HEK293 (cell line): ENCODE measurements at regions not wholly inside any gene's neighbourhood (a gene's known extent, or its start where the extent isn't known, plus 50 kb on each side); places are given as distances from the start of the nearest gene placed in this dataset.

Source experiments
- CTCF ChIA-PET: fragments of 350-600 bp; formaldehyde crosslinking; extraction: SDS; loops from one replicate; lab custom pipeline; 2021; ENCODE audit warnings: antibody characterized with exemption; lab: Yijun Ruan, JAX
- POLR2A ChIA-PET: fragments of 300-600 bp; formaldehyde crosslinking; extraction: SDS; loops from one replicate; lab custom pipeline; 2020; ENCODE audit warnings: antibody characterized with exemption, inconsistent platforms; lab: Yijun Ruan, JAX
- H3K27ac ChIP-seq: fragments of 200-500 bp; sonication (Bioruptor generic); 2 replicates; pipeline ENCODE4 v1.5.1; 2014; ENCODE audit warnings: low read depth, low read length, control low read depth, inconsistent platforms; ENCODE audit errors: extremely low read depth
- H3K36me3 ChIP-seq, 2 experiments: fragments of 200-500 bp in 1 of 2; sonication (Bioruptor generic) in 1 of 2; 1 replicate in 1 of 2; 2 replicates in 1 of 2; pipeline ENCODE4 v1.5.1; 2014 to 2017; ENCODE audit warnings: inconsistent platforms in 2 of 2, low read length in 2 of 2; ENCODE audit not compliant: control insufficient read depth in 2 of 2, insufficient read depth in 1 of 2
- H3K4me1 ChIP-seq: fragments of 200-500 bp; sonication (Bioruptor generic); 2 replicates; pipeline ENCODE4 v1.5.1; 2014; ENCODE audit warnings: mild to moderate bottlenecking, low read length, inconsistent platforms; ENCODE audit not compliant: control insufficient read depth, insufficient read depth
- H3K4me3 ChIP-seq: 2 replicates; pipeline ENCODE4 v1.5.1; 2011; ENCODE audit warnings: low read depth, mild to moderate bottlenecking, control low read depth, low read length, moderate library complexity
- H3K9me3 ChIP-seq: fragments of 200-500 bp; sonication (Bioruptor generic); 2 replicates; pipeline ENCODE4 v1.5.1; 2014; ENCODE audit warnings: low read depth, low read length, inconsistent platforms; ENCODE audit not compliant: control insufficient read depth, insufficient read depth
- HOXA7 ChIP-seq: sonication (generic); formaldehyde crosslinking; IDR thresholded peaks from 2 replicates; pipeline ENCODE4 v1.8.1; 2022; ENCODE audit warnings: missing genetic modification reagents, borderline replicate concordance
- KLF9 ChIP-seq: fragments of 450-650 bp; formaldehyde crosslinking; IDR thresholded peaks from 2 replicates; pipeline ENCODE4 v1.5.1; 2016; ENCODE audit warnings: missing biosample characterization, missing genetic modification characterization, low read depth
- SP3 ChIP-seq: fragments of 450-650 bp; formaldehyde crosslinking; IDR thresholded peaks from 2 replicates; pipeline ENCODE4 v1.5.1; 2016; ENCODE audit warnings: missing biosample characterization, missing genetic modification characterization
- TCF7L2 ChIP-seq: IDR thresholded peaks from 2 replicates; pipeline ENCODE4 v1.6.1; 2011; ENCODE audit warnings: low read depth, mild to moderate bottlenecking, inconsistent platforms, low read length, moderate library complexity, borderline replicate concordance
- ZBTB10 ChIP-seq: fragments of 450-650 bp; formaldehyde crosslinking; IDR thresholded peaks from 2 replicates; pipeline ENCODE4 v1.5.1; 2016; ENCODE audit warnings: missing biosample characterization, missing genetic modification characterization
- ZFP69B ChIP-seq: fragments of 450-650 bp; formaldehyde crosslinking; IDR thresholded peaks from 2 replicates; pipeline ENCODE4 v1.5.1; 2016; ENCODE audit warnings: missing biosample characterization, missing genetic modification characterization
- ZNF157 ChIP-seq: fragments of 450-650 bp; formaldehyde crosslinking; IDR thresholded peaks from 2 replicates; pipeline ENCODE4 v1.5.1; 2016; ENCODE audit warnings: missing biosample characterization, missing genetic modification characterization
- ZNF16 ChIP-seq: fragments of 450-650 bp; formaldehyde crosslinking; IDR thresholded peaks from 2 replicates; pipeline ENCODE4 v1.5.1; 2016; ENCODE audit warnings: low read depth, missing biosample characterization, missing genetic modification characterization
- ZNF184 ChIP-seq: fragments of 450-650 bp; IDR thresholded peaks from 2 replicates; pipeline ENCODE4 v1.5.1; 2018; ENCODE audit warnings: missing biosample characterization, mild to moderate bottlenecking, missing genetic modification characterization
- ZNF19 ChIP-seq: fragments of 450-650 bp; formaldehyde crosslinking; IDR thresholded peaks from 2 replicates; pipeline ENCODE4; 2016; ENCODE audit warnings: missing biosample characterization, missing genetic modification characterization, low read depth
- ZNF302 ChIP-seq: fragments of 450-650 bp; formaldehyde crosslinking; IDR thresholded peaks from 2 replicates; pipeline ENCODE4 v1.5.1; 2016; ENCODE audit warnings: missing biosample characterization, missing genetic modification characterization, low read depth
- ZNF335 ChIP-seq: fragments of 450-650 bp; formaldehyde crosslinking; conservative IDR thresholded peaks from 2 replicates; pipeline ENCODE4 v1.5.1; 2016; ENCODE audit warnings: missing biosample characterization, missing genetic modification characterization
- ZNF366 ChIP-seq: fragments of 450-650 bp; formaldehyde crosslinking; conservative IDR thresholded peaks from 2 replicates; pipeline ENCODE4 v1.5.1; 2016; ENCODE audit warnings: missing biosample characterization, missing genetic modification characterization
- ZNF555 ChIP-seq: fragments of 450-650 bp; formaldehyde crosslinking; conservative IDR thresholded peaks from 2 replicates; pipeline ENCODE4 v1.5.1; 2017; ENCODE audit warnings: missing biosample characterization, mild to moderate bottlenecking, missing genetic modification characterization, inconsistent platforms
- ZNF561 ChIP-seq: fragments of 450-650 bp; IDR thresholded peaks from 2 replicates; pipeline ENCODE4 v1.5.1; 2018; ENCODE audit warnings: missing biosample characterization, missing genetic modification characterization, borderline replicate concordance
- ZNF585B ChIP-seq: fragments of 450-650 bp; formaldehyde crosslinking; IDR thresholded peaks from 2 replicates; pipeline ENCODE4 v1.5.1; 2016; ENCODE audit warnings: missing biosample characterization, missing genetic modification characterization
- ZNF596 ChIP-seq: fragments of 450-650 bp; IDR thresholded peaks from 2 replicates; pipeline ENCODE4 v1.5.0; 2018; ENCODE audit warnings: missing biosample characterization, mild to moderate bottlenecking, missing genetic modification characterization, moderate library complexity
- ZNF624 ChIP-seq: fragments of 450-650 bp; formaldehyde crosslinking; IDR thresholded peaks from 2 replicates; pipeline ENCODE4 v1.5.1; 2017; ENCODE audit warnings: missing biosample characterization, missing genetic modification characterization
- ZNF654 ChIP-seq: fragments of 450-650 bp; formaldehyde crosslinking; IDR thresholded peaks from 2 replicates; pipeline ENCODE4 v1.5.1; 2016; ENCODE audit warnings: low read depth, missing biosample characterization, missing genetic modification characterization
- ZNF658 ChIP-seq: fragments of 450-650 bp; formaldehyde crosslinking; IDR thresholded peaks from 2 replicates; pipeline ENCODE4; 2016; ENCODE audit warnings: missing biosample characterization, missing genetic modification characterization
- ZNF692 ChIP-seq: fragments of 450-650 bp; formaldehyde crosslinking; IDR thresholded peaks from 2 replicates; pipeline ENCODE4 v1.5.1; 2016; ENCODE audit warnings: missing biosample characterization, missing genetic modification characterization
- ZNF701 ChIP-seq: fragments of 450-650 bp; formaldehyde crosslinking; IDR thresholded peaks from 2 replicates; pipeline ENCODE4 v1.5.1; 2016; ENCODE audit warnings: missing biosample characterization, missing genetic modification characterization
- ZNF707 ChIP-seq: fragments of 450-650 bp; formaldehyde crosslinking; IDR thresholded peaks from 2 replicates; pipeline ENCODE4 v1.5.1; 2016; ENCODE audit warnings: missing biosample characterization, missing genetic modification characterization
- ZNF777 ChIP-seq: fragments of 450-650 bp; formaldehyde crosslinking; IDR thresholded peaks from 2 replicates; pipeline ENCODE4 v1.5.1; 2017; ENCODE audit warnings: missing biosample characterization, missing genetic modification characterization, borderline replicate concordance
- ZNF785 ChIP-seq: fragments of 450-650 bp; formaldehyde crosslinking; IDR thresholded peaks from 2 replicates; pipeline ENCODE4 v1.5.1; 2016; ENCODE audit warnings: missing biosample characterization, missing genetic modification characterization
- ZNF837 ChIP-seq: fragments of 450-650 bp; formaldehyde crosslinking; IDR thresholded peaks from 2 replicates; pipeline ENCODE4 v1.5.1; 2016; ENCODE audit warnings: missing biosample characterization, missing genetic modification characterization
- TF ChIP-seq, protein P1 (sequence below): fragments of 450-650 bp; formaldehyde crosslinking; IDR thresholded peaks from 2 replicates; pipeline ENCODE4 v1.5.1; 2016; ENCODE audit warnings: missing biosample characterization, missing genetic modification characterization
- TF ChIP-seq, protein P2 (sequence below): fragments of 450-650 bp; formaldehyde crosslinking; optimal IDR thresholded peaks from 2 replicates; pipeline ENCODE3; 2016; ENCODE audit warnings: missing biosample characterization, mild to moderate bottlenecking, missing genetic modification characterization
- TF ChIP-seq, protein P3 (sequence below): fragments of 450-650 bp; formaldehyde crosslinking; IDR thresholded peaks from 2 replicates; pipeline ENCODE4 v1.5.1; 2016; ENCODE audit warnings: missing biosample characterization, missing genetic modification characterization, low read depth

- ChIA-PET POLR2A (no interaction called here), CTCF (no interaction called here)
- H3K9me3 ChIP-seq, result no peaks in the 10 kb centered on the region
- no peak overlapping the region for H3K4me3 ChIP-seq
- no peaks in the 10 kb centered on the region for H3K36me3 ChIP-seq
- no peaks in the 10 kb centered on the region for H3K4me1 ChIP-seq
- H3K27ac ChIP-seq, result no peak overlapping the region
- TF ChIP-seq ZNF837 (tag by site-specific recombination) (no peak), ZBTB10 (tag by site-specific recombination) (no peak), ZNF785 (tag by site-specific recombination) (no peak), ZNF707 (tag by site-specific recombination) (no peak), ZNF561 (tag by site-specific recombination) (no peak), ZNF624 (tag by site-specific recombination) (no peak), ZNF555 (tag by site-specific recombination) (no peak), ZNF777 (tag by site-specific recombination) (no peak), KLF9 (tag by site-specific recombination) (no peak), HOXA7 (no peak)
- TF ChIP-seq, protein P1, sequence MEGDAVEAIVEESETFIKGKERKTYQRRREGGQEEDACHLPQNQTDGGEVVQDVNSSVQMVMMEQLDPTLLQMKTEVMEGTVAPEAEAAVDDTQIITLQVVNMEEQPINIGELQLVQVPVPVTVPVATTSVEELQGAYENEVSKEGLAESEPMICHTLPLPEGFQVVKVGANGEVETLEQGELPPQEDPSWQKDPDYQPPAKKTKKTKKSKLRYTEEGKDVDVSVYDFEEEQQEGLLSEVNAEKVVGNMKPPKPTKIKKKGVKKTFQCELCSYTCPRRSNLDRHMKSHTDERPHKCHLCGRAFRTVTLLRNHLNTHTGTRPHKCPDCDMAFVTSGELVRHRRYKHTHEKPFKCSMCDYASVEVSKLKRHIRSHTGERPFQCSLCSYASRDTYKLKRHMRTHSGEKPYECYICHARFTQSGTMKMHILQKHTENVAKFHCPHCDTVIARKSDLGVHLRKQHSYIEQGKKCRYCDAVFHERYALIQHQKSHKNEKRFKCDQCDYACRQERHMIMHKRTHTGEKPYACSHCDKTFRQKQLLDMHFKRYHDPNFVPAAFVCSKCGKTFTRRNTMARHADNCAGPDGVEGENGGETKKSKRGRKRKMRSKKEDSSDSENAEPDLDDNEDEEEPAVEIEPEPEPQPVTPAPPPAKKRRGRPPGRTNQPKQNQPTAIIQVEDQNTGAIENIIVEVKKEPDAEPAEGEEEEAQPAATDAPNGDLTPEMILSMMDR (tag by site-specific recombination), result no peak
- TF ChIP-seq, protein P2, sequence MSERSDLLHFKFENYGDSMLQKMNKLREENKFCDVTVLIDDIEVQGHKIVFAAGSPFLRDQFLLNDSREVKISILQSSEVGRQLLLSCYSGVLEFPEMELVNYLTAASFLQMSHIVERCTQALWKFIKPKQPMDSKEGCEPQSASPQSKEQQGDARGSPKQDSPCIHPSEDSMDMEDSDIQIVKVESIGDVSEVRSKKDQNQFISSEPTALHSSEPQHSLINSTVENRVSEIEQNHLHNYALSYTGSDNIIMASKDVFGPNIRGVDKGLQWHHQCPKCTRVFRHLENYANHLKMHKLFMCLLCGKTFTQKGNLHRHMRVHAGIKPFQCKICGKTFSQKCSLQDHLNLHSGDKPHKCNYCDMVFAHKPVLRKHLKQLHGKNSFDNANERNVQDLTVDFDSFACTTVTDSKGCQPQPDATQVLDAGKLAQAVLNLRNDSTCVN (tag by site-specific recombination), result no peak
- TF ChIP-seq, protein P3, sequence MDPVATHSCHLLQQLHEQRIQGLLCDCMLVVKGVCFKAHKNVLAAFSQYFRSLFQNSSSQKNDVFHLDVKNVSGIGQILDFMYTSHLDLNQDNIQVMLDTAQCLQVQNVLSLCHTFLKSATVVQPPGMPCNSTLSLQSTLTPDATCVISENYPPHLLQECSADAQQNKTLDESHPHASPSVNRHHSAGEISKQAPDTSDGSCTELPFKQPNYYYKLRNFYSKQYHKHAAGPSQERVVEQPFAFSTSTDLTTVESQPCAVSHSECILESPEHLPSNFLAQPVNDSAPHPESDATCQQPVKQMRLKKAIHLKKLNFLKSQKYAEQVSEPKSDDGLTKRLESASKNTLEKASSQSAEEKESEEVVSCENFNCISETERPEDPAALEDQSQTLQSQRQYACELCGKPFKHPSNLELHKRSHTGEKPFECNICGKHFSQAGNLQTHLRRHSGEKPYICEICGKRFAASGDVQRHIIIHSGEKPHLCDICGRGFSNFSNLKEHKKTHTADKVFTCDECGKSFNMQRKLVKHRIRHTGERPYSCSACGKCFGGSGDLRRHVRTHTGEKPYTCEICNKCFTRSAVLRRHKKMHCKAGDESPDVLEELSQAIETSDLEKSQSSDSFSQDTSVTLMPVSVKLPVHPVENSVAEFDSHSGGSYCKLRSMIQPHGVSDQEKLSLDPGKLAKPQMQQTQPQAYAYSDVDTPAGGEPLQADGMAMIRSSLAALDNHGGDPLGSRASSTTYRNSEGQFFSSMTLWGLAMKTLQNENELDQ (tag by site-specific recombination), result no peak
Observed at GRCh38 chr16:61150351-61150750, 885.9 kb downstream of the CDH8 start.

DNA sequence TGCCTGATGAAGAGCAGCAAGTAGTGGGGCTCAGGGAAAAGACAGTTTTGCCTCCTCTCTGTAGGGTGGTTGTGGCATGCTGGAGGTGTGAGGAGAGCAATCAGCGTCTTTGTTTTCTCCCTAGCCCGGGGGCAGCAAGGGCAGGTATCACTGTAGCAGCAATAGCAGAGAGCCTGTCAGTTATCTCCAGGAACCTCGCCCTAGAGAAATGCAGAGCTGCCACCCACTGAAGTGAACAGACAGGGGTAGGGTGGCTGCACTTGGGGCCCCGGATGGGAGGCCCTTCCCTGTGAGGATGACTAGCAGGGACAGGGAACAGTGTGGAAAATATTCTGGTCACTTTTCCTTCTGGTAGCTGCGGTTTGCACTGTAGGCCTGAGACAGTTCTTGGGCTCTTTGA lies 886.5 kb downstream of the CDH8 start:
- no peaks in the 10 kb centered on the region for H3K9me3 ChIP-seq
- no peaks in the 10 kb centered on the region for H3K36me3 ChIP-seq
- POLR2A ChIA-PET, result no interaction called here
- CTCF ChIA-PET, result no interaction called here
- no peaks in the 10 kb centered on the region for H3K4me1 ChIP-seq
- no peak overlapping the region for H3K27ac ChIP-seq
- no peak overlapping the region for H3K4me3 ChIP-seq
- no peak for TF ChIP-seq ZNF658 (tag by site-specific recombination)
- TF ChIP-seq SP3 (tag by site-specific recombination), result no peak
- TF ChIP-seq ZNF19 (tag by site-specific recombination), result no peak
- TF ChIP-seq ZNF157 (tag by site-specific recombination), result no peak
- no peak for TF ChIP-seq ZNF184
- TF ChIP-seq ZNF654 (tag by site-specific recombination), result no peak
- no peak for TF ChIP-seq ZNF701
- TF ChIP-seq ZNF692, result no peak
- no peak for TF ChIP-seq TCF7L2
- TF ChIP-seq ZNF707 (tag by site-specific recombination), result no peak
- TF ChIP-seq ZNF596 (tag by site-specific recombination), result no peak
- no peak for TF ChIP-seq ZNF585B (tag by site-specific recombination)
- no peak for TF ChIP-seq ZNF335 (tag by site-specific recombination)
- TF ChIP-seq ZNF16, result no peak
- TF ChIP-seq ZNF366, result no peak
- TF ChIP-seq ZNF302 (tag by site-specific recombination), result no peak
- TF ChIP-seq ZFP69B (tag by site-specific recombination), result no peak
